ENCODE measurements at regions not wholly inside any gene's neighbourhood (a gene's known extent, or its start where the extent isn't known, plus 50 kb on each side); places are given as distances from the start of the nearest gene placed in this dataset.
A peak's percentile ranks its signal among the peaks of the same experiment; 100 is the strongest.

- Histone ChIP-seq H3K27me3 (ENCODE audit: control insufficient read depth, insufficient read depth, low read length) (no peaks in the 10 kb centered on the region; the same call in 1 of the 2 replicates), H3K9ac (ENCODE audit: low read length) (no peak overlapping the region), H3K36me3 (ENCODE audit: control insufficient read depth, insufficient read depth, low read length) (no peaks in the 10 kb centered on the region), H3K27ac (ENCODE audit: low read depth, low read length) (no peak overlapping the region), H3K9me3 (ENCODE audit: control insufficient read depth, insufficient read depth, low read depth, low read length) (0 out of 2 replicates have a peak, but pooled peaks cover 2% of the 10 kb centered on the region), H3K4me3 (ENCODE audit: low read depth, low read length) (no peak overlapping the region), H3K4me1 (ENCODE audit: control insufficient read depth, insufficient read depth, low read length) (no peaks in the 10 kb centered on the region; the same call in 1 of the 2 replicates)
Observed at GRCh38 chrX:150293311-150294013, 69.7 kb upstream of the MAMLD1 start.

- Histone ChIP-seq H3K27ac (ENCODE audit: low read depth, low read length) (no peak overlapping the region), H3K36me3 (ENCODE audit: control insufficient read depth, insufficient read depth, low read length) (no peaks in the 10 kb centered on the region), H3K4me3 (ENCODE audit: low read depth, low read length) (no peak overlapping the region), H3K27me3 (ENCODE audit: control insufficient read depth, insufficient read depth, low read length) (no peaks in the 10 kb centered on the region; the same call in 1 of the 2 replicates), H3K4me1 (ENCODE audit: control insufficient read depth, insufficient read depth, low read length) (no peaks in the 10 kb centered on the region; the same call in 1 of the 2 replicates), H3K9ac (ENCODE audit: low read length) (no peak overlapping the region), H3K9me3 (ENCODE audit: control insufficient read depth, insufficient read depth, low read depth, low read length) (no peaks in the 10 kb centered on the region)
Observed at GRCh38 chrX:150298841-150299551, 64.1 kb upstream of the MAMLD1 start.

- Histone ChIP-seq H3K9ac (ENCODE audit: low read length) (no peak overlapping the region), H3K9me3 (ENCODE audit: control insufficient read depth, insufficient read depth, low read depth, low read length) (no peaks in the 10 kb centered on the region), H3K4me3 (ENCODE audit: low read depth, low read length) (no peak overlapping the region), H3K36me3 (ENCODE audit: control insufficient read depth, insufficient read depth, low read length) (no peaks in the 10 kb centered on the region), H3K27me3 (ENCODE audit: control insufficient read depth, insufficient read depth, low read length) (no peaks in the 10 kb centered on the region; the same call in 1 of the 2 replicates), H3K4me1 (ENCODE audit: control insufficient read depth, insufficient read depth, low read length) (no peaks in the 10 kb centered on the region; the same call in 1 of the 2 replicates), H3K27ac (ENCODE audit: low read depth, low read length) (no peak overlapping the region)
Observed at GRCh38 chrX:150299579-150299978, 63.5 kb upstream of the MAMLD1 start.

- no peak overlapping the region for H3K27ac ChIP-seq (ENCODE audit: low read depth, low read length)
- no peak overlapping the region for H3K9ac ChIP-seq (ENCODE audit: low read length)
Observed at GRCh38 chrX:150303386-150304097, 59.6 kb upstream of the MAMLD1 start.

GRCh38 chrX:150306002-150306401 is 57.1 kb upstream of the MAMLD1 start:
- Histone ChIP-seq H3K27me3 (ENCODE audit: control insufficient read depth, insufficient read depth, low read length) (no peaks in the 10 kb centered on the region; the same call in 1 of the 2 replicates), H3K36me3 (ENCODE audit: control insufficient read depth, insufficient read depth, low read length) (no peaks in the 10 kb centered on the region), H3K27ac (ENCODE audit: low read depth, low read length) (no peak overlapping the region), H3K9ac (ENCODE audit: low read length) (no peak overlapping the region), H3K9me3 (ENCODE audit: control insufficient read depth, insufficient read depth, low read depth, low read length) (no peaks in the 10 kb centered on the region), H3K4me1 (ENCODE audit: control insufficient read depth, insufficient read depth, low read length) (no peaks in the 10 kb centered on the region), H3K4me3 (ENCODE audit: low read depth, low read length) (no peak overlapping the region)

More at GRCh38 chrX:150303386-150304097, 59.6 kb upstream of the MAMLD1 start:
- Histone ChIP-seq H3K27me3 (ENCODE audit: control insufficient read depth, insufficient read depth, low read length) (no peaks in the 10 kb centered on the region; the same call in 1 of the 2 replicates), H3K36me3 (ENCODE audit: control insufficient read depth, insufficient read depth, low read length) (no peaks in the 10 kb centered on the region), H3K4me3 (ENCODE audit: low read depth, low read length) (no peak overlapping the region), H3K4me1 (ENCODE audit: control insufficient read depth, insufficient read depth, low read length) (no peaks in the 10 kb centered on the region; the same call in 1 of the 2 replicates), H3K9me3 (ENCODE audit: control insufficient read depth, insufficient read depth, low read depth, low read length) (no peaks in the 10 kb centered on the region)

GRCh38 chrX:150308041-150308440 is 55.1 kb upstream of the MAMLD1 start:
- H3K9ac ChIP-seq (ENCODE audit: low read length): no peak overlapping the region
- H3K4me3 ChIP-seq (ENCODE audit: low read depth, low read length): no peak overlapping the region
- H3K36me3 ChIP-seq (ENCODE audit: control insufficient read depth, insufficient read depth, low read length): no peaks in the 10 kb centered on the region
- no peaks in the 10 kb centered on the region; the same call in 1 of the 2 replicates for H3K4me1 ChIP-seq (ENCODE audit: control insufficient read depth, insufficient read depth, low read length)
- peaks cover 3% of the 10 kb centered on the region; the same call in 1 of the 2 replicates for H3K27me3 ChIP-seq (ENCODE audit: control insufficient read depth, insufficient read depth, low read length)
- H3K27ac ChIP-seq (ENCODE audit: low read depth, low read length): no peak overlapping the region
- H3K9me3 ChIP-seq (ENCODE audit: control insufficient read depth, insufficient read depth, low read depth, low read length): no peaks in the 10 kb centered on the region

- H3K9ac ChIP-seq (ENCODE audit: low read length): no peak overlapping the region
- H3K27me3 ChIP-seq (ENCODE audit: control insufficient read depth, insufficient read depth, low read length): peaks cover 3% of the 10 kb centered on the region; the same call in 1 of the 2 replicates
- no peaks in the 10 kb centered on the region; the same call in 1 of the 2 replicates for H3K4me1 ChIP-seq (ENCODE audit: control insufficient read depth, insufficient read depth, low read length)
- H3K9me3 ChIP-seq (ENCODE audit: control insufficient read depth, insufficient read depth, low read depth, low read length): no peaks in the 10 kb centered on the region
- no peaks in the 10 kb centered on the region for H3K36me3 ChIP-seq (ENCODE audit: control insufficient read depth, insufficient read depth, low read length)
- no peak overlapping the region for H3K4me3 ChIP-seq (ENCODE audit: low read depth, low read length)
- H3K27ac ChIP-seq (ENCODE audit: low read depth, low read length): no peak overlapping the region
Observed at GRCh38 chrX:150308532-150309157, 54.5 kb upstream of the MAMLD1 start.

- H3K9me3 ChIP-seq (ENCODE audit: control insufficient read depth, insufficient read depth, low read depth, low read length): no peaks in the 10 kb centered on the region
- H3K36me3 ChIP-seq (ENCODE audit: control insufficient read depth, insufficient read depth, low read length): no peaks in the 10 kb centered on the region
- peaks cover 3% of the 10 kb centered on the region; the same call in 1 of the 2 replicates for H3K27me3 ChIP-seq (ENCODE audit: control insufficient read depth, insufficient read depth, low read length)
- H3K4me1 ChIP-seq (ENCODE audit: control insufficient read depth, insufficient read depth, low read length): no peaks in the 10 kb centered on the region; the same call in 1 of the 2 replicates
- H3K27ac ChIP-seq (ENCODE audit: low read depth, low read length): no peak overlapping the region
- H3K4me3 ChIP-seq (ENCODE audit: low read depth, low read length): no peak overlapping the region
- no peak overlapping the region for H3K9ac ChIP-seq (ENCODE audit: low read length)
Observed at GRCh38 chrX:150310417-150310816, 52.7 kb upstream of the MAMLD1 start.

GRCh38 chrX:150310881-150311280 is 52.2 kb upstream of the MAMLD1 start:
- no peaks in the 10 kb centered on the region for H3K9me3 ChIP-seq (ENCODE audit: control insufficient read depth, insufficient read depth, low read depth, low read length)
- H3K27me3 ChIP-seq (ENCODE audit: control insufficient read depth, insufficient read depth, low read length): peaks cover 3% of the 10 kb centered on the region; the same call in 1 of the 2 replicates
- no peak overlapping the region for H3K4me3 ChIP-seq (ENCODE audit: low read depth, low read length)
- H3K36me3 ChIP-seq (ENCODE audit: control insufficient read depth, insufficient read depth, low read length): no peaks in the 10 kb centered on the region
- no peak overlapping the region for H3K9ac ChIP-seq (ENCODE audit: low read length)
- no peak overlapping the region for H3K27ac ChIP-seq (ENCODE audit: low read depth, low read length)
- H3K4me1 ChIP-seq (ENCODE audit: control insufficient read depth, insufficient read depth, low read length): no peaks in the 10 kb centered on the region; the same call in 1 of the 2 replicates

GRCh38 chrX:150312931-150313330 is 50.2 kb upstream of the MAMLD1 start:
- Histone ChIP-seq H3K9ac (ENCODE audit: low read length) (peak overlapping the region; percentile 34), H3K9me3 (ENCODE audit: control insufficient read depth, insufficient read depth, low read depth, low read length) (no peaks in the 10 kb centered on the region), H3K4me3 (ENCODE audit: low read depth, low read length) (no peak overlapping the region), H3K27me3 (ENCODE audit: control insufficient read depth, insufficient read depth, low read length) (peaks cover 3% of the 10 kb centered on the region), H3K36me3 (ENCODE audit: control insufficient read depth, insufficient read depth, low read length) (no peaks in the 10 kb centered on the region), H3K4me1 (ENCODE audit: control insufficient read depth, insufficient read depth, low read length) (no peaks in the 10 kb centered on the region; the same call in 1 of the 2 replicates), H3K27ac (ENCODE audit: low read depth, low read length) (no peak overlapping the region)

All from HUES6 (cell line).